Choroid plexus epithelial cell (primary cell): ENCODE measurements at regions not wholly inside any gene's neighbourhood (a gene's known extent, or its start where the extent isn't known, plus 50 kb on each side); places are given as distances from the start of the nearest gene placed in this dataset.

ENCODE experiments used
- DNase-seq: peaks from one replicate; pipeline ENCODE4 v3.0.0-alpha.2; 2010; ENCODE audit warnings: low read depth
- H3K4me3 ChIP-seq: 2 replicates; pipeline ENCODE4 v1.5.1; 2011; ENCODE audit warnings: low read depth, mild to moderate bottlenecking, control low read depth, low read length, moderate library complexity
- TF ChIP-seq, protein P1 (sequence below): conservative IDR thresholded peaks from 2 replicates; pipeline ENCODE4 v1.5.1; 2011; ENCODE audit warnings: low read depth, mild to moderate bottlenecking, control low read depth, inconsistent platforms, low read length, moderate library complexity

DNA sequence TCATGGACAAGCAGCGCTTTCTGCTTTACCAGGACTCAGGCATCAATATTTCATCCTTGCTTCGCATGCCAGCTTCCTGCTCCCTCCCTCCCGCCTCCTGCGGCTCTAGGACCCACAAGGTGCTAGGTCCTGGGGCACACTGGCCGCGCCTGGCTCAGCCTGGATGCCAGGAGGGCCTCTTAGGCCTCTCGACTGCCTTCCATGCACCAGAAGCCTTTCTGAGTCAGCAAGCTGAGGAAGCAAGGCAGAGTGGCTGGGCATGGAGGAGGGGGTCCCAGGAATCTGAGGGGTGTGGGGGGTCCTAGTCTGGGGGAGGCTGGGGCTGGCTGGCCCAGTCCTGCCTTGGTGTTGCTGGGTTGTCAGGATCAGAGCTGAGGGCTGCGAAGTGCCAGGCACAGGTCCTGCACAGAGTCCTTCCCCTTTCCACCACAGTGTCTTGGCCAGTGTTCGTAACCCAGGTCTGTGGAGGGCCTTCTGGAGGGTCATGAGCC, 61.0 kb upstream of the THY1 start:
- DNase-seq: no peak
- H3K4me3 ChIP-seq: no peak overlapping the region
- TF ChIP-seq, protein P1, sequence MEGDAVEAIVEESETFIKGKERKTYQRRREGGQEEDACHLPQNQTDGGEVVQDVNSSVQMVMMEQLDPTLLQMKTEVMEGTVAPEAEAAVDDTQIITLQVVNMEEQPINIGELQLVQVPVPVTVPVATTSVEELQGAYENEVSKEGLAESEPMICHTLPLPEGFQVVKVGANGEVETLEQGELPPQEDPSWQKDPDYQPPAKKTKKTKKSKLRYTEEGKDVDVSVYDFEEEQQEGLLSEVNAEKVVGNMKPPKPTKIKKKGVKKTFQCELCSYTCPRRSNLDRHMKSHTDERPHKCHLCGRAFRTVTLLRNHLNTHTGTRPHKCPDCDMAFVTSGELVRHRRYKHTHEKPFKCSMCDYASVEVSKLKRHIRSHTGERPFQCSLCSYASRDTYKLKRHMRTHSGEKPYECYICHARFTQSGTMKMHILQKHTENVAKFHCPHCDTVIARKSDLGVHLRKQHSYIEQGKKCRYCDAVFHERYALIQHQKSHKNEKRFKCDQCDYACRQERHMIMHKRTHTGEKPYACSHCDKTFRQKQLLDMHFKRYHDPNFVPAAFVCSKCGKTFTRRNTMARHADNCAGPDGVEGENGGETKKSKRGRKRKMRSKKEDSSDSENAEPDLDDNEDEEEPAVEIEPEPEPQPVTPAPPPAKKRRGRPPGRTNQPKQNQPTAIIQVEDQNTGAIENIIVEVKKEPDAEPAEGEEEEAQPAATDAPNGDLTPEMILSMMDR: no peak

DNA sequence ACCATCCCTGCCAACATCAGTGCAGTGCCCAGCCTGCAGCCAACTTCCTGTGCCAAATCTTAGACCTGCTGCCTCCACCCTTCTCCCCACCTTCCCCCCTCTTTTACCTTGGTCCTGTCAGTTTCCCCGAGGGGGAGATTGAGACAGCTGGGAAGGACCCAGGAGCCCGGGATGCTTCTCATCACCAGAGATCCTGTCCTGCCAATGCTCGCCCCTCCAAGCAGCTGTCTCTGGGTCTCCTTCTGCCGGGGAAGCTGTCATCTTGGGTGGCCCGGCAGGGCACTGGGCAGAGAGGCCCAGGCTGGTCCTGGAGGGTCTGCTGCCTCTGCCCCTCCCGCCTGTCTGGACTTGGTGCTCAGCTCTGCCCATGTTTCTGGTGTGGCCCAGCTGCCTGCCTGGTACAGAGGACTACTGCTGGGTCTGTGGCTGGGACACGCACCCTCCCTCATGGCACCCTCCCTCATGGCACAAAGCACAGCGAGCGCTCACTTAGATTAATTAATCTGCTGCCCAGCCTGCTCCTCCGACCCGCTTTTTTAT, 60.4 kb upstream of the THY1 start:
- DNase-seq: no peak
- H3K4me3 ChIP-seq: no peak overlapping the region
- TF ChIP-seq, protein P1: no peak

DNA sequence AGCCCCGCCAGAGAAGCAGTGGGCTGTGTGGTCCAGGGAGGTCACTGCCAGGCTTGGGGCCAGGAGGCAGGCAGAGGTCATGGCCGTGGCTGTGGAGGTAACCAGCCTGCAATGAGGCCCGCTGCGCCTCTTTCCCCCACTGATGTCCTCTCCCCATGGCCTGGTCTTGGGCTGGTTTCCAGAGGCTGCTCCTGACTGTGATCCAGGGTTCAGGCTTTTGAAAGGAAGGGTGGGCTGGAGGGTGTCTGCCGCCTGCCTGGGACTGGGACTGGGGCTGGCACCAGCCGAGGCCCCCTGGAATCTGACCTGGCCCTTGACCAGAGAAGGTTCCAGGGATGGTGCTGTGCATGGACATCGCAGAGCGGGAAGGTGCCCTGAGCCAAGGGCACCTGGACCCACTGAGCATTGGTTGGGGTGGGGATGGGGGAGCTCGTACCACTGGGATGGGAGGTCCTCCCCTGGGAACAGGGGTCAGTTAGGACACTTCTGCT, 59.6 kb upstream of the THY1 start:
- no peak for DNase-seq
- TF ChIP-seq, protein P1: no peak
- H3K4me3 ChIP-seq: no peak overlapping the region

DNA sequence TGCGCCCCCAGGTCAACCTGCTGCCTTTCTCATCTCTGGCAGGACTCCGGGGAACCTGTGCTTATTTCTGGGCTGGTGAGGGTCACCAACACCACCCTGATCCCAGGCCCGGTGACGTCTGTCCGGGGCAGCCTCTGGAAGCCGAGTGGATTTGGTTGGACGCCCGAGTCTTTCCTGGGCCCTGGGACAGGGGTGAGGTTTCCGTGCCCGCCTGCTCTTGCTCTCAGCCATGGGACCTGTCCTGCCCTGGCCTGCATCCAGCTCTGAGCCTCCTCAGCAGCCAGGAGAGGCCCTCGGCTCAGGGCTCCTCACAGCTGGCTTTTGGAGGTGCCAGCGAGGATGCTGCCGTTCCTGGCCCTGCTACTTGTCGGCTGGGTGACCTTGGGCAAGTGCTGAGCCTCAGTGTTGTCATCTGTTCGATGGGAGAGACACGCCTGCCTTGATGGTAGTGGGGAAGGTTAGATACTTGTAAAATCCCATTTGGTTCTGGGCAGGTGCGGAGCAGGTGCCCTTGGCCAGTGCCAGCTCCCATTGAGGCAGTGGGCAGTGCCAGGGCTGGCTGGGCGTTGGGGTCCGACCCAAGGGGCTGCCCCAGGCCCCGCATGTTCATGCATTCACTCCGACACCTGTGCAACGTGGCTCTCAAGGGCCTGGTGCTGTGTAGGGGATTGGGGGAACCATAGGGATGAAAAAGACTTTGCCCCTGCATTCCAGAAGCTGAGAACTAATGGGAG, 58.9 kb upstream of the THY1 start:
- TF ChIP-seq, protein P1: no peak
- DNase-seq: no peak
- H3K4me3 ChIP-seq: no peak overlapping the region

DNA sequence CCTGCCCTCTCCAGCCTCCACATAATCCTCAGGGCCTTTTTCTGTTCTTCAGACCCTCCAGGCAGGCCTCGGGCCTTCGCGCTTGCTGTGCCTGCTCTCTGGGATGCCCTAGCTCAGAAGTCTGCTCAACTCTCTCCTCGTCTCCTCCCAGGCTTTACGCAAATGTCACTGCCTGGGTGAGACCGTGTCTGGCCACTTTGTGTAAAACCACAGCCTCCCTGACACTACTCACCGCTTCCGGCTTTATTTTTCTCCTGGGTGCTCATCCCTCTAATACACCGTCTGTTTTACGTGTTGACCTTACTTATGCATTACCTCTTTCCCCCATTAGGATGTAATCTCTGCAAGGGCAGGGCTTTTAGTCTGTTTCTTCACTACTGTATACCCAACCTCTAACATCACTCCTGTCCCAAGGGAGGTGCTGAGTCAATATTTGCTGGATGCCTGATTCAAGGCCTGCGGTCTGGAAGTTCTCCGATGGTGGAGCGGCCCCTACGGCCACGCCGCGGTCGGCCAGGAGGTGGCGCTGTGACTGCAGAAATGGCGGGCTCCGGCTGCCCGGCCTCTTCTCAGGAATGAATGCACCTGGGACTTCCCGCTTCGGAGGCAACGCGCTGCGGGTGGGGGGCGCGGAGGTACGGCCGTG, 58.2 kb upstream of the THY1 start:
- TF ChIP-seq, protein P1: peak; percentile 94
- DNase-seq: peak; percentile 96
- no peak overlapping the region for H3K4me3 ChIP-seq

DNA sequence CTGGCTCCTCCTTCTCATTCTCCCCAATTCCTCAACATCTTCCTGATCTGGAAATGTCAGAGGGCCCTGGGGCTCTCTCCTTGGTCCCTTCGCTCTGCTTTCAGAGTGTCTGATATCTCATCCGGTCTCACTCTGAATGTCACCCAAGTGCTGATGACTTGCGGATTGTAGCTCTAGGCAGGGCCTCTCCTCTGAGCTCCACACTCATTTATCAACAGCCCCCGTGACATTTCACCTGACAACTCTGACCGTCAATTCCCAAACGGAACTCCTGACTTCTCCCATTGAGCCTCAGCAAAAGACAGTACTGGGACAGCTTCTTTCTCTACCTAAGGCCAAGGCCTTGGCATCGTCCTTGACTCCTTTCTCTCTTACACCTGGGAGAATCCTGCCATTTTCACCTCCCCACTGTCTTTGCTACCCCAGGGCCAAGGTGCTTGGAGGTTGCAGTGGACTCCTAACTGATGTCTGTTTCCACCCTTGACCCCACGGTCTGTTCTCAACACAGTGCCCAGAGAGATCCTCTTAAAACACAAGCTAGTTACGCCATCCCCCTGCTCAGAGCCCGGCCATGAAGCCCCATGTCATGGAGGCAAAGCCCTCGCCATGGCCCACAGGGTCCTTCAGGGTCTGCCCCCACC, 57.5 kb upstream of the THY1 start:
- H3K4me3 ChIP-seq: no peak overlapping the region
- DNase-seq: no peak
- TF ChIP-seq, protein P1: no peak
